Keratinocyte (primary cell): ENCODE measurements at regions not wholly inside any gene's neighbourhood (a gene's known extent, or its start where the extent isn't known, plus 50 kb on each side); places are given as distances from the start of the nearest gene placed in this dataset.

Experiments
- DNase-seq: peaks from one replicate; pipeline ENCODE4 v3.0.0-alpha.2; 2011; ENCODE audit warnings: low read depth, missing footprints, low spot score
- FAIRE-seq: peaks from 2 replicates; lab custom pipeline; 2011; peaks lifted over from hg19 to GRCh38; lab: Jason Lieb, UNC
- H2AFZ ChIP-seq: 2 replicates; pipeline ENCODE4 v1.6.0; 2012; ENCODE audit warnings: low read length, control low read depth, inconsistent platforms; ENCODE audit not compliant: control insufficient read depth
- H3K27ac ChIP-seq: 2 replicates; pipeline ENCODE4 v1.5.1; 2011; ENCODE audit warnings: low read length; ENCODE audit not compliant: control insufficient read depth, insufficient read depth
- H3K27me3 ChIP-seq: 3 replicates; pipeline ENCODE4 v1.6.0; 2011; ENCODE audit warnings: low read length; ENCODE audit not compliant: control insufficient read depth, insufficient read depth; ENCODE audit errors: extremely low read depth
- H3K36me3 ChIP-seq, 2 experiments: 2 replicates in 1 of 2; 3 replicates in 1 of 2; pipeline ENCODE4 v1.5.1; 2011; ENCODE audit warnings: low read length in 2 of 2, mild to moderate bottlenecking in 1 of 2; ENCODE audit not compliant: control insufficient read depth in 2 of 2, insufficient read depth in 2 of 2; ENCODE audit errors: extremely low read depth in 1 of 2
- H3K4me1 ChIP-seq: 3 replicates; pipeline ENCODE4 v1.5.1; 2011; ENCODE audit warnings: low read length; ENCODE audit not compliant: control insufficient read depth, insufficient read depth; ENCODE audit errors: extremely low read depth
- H3K4me2 ChIP-seq: 3 replicates; pipeline ENCODE4 v1.6.0; 2011; ENCODE audit warnings: low read depth, low read length; ENCODE audit not compliant: control insufficient read depth, insufficient read depth; ENCODE audit errors: extremely low read depth
- H3K4me3 ChIP-seq, 3 experiments: fragments of 200-600 bp in 1 of 3; sonication (generic) in 1 of 3; 2 replicates in 2 of 3; 3 replicates in 1 of 3; pipeline ENCODE4 v1.5.1; 2011 to 2016; ENCODE audit warnings: low read length in 3 of 3, mild to moderate bottlenecking in 3 of 3, control low read depth in 2 of 3, inconsistent platforms in 1 of 3, low read depth in 1 of 3, mixed read lengths in 1 of 3, mixed run types in 1 of 3, moderate library complexity in 1 of 3; ENCODE audit not compliant: control insufficient read depth in 2 of 3, insufficient read depth in 2 of 3; ENCODE audit errors: extremely low read depth in 1 of 3
- H3K79me2 ChIP-seq: 2 replicates; pipeline ENCODE4 v1.6.0; 2012; ENCODE audit warnings: low read length; ENCODE audit not compliant: control insufficient read depth, insufficient read depth
- H3K9ac ChIP-seq: 3 replicates; pipeline ENCODE4 v1.6.0; 2011; ENCODE audit warnings: low read length; ENCODE audit not compliant: control insufficient read depth, insufficient read depth; ENCODE audit errors: extremely low read depth
- H3K9me1 ChIP-seq: 3 replicates; pipeline ENCODE4 v1.6.0; 2011; ENCODE audit warnings: low read length; ENCODE audit not compliant: control insufficient read depth, insufficient read depth; ENCODE audit errors: extremely low read depth
- H3K9me3 ChIP-seq: 2 replicates; pipeline ENCODE4 v1.5.1; 2012; ENCODE audit warnings: low read depth, low read length; ENCODE audit not compliant: control insufficient read depth
- H4K20me1 ChIP-seq: 3 replicates; pipeline ENCODE4 v1.6.0; 2011; ENCODE audit warnings: low read length; ENCODE audit not compliant: control insufficient read depth, insufficient read depth; ENCODE audit errors: extremely low read depth
- CTCF ChIP-seq, 3 experiments: IDR thresholded peaks in 1 of 3; conservative IDR thresholded peaks in 1 of 3; optimal IDR thresholded peaks in 1 of 3; 2 replicates in 2 of 3; 3 replicates in 1 of 3; pipeline versions ENCODE3 to v1.5.1; 2011; ENCODE audit warnings: low read length in 3 of 3, mild to moderate bottlenecking in 3 of 3, moderate library complexity in 2 of 3, control low read depth in 1 of 3, inconsistent platforms in 1 of 3; ENCODE audit not compliant: insufficient read depth in 2 of 3; ENCODE audit errors: extremely low read depth in 1 of 3
- EZH2 ChIP-seq: IDR thresholded peaks from one replicate; pipeline ENCODE4 v1.6.1; 2012; ENCODE audit warnings: inconsistent platforms, mild to moderate bottlenecking, low read length, moderate library complexity
- dilution Hi-C: fragments of 300-500 bp; cut with MboI; formaldehyde crosslinking; loops from one replicate; pipeline ENCODE4 v1.7.0; 2020; ENCODE audit warnings: low sequenced_read_pairs; ENCODE audit not compliant: extremely low pct_ligation_motif_present

GRCh38 chr1:218031901-218032300, 253.2 kb upstream of the RRP15 start:
- DNase-seq (no peak), FAIRE-seq (no peak)
- TF ChIP-seq CTCF (optimal IDR thresholded peaks at IDR 0.05 in 1 of 3, IDR thresholded peaks at IDR 0.05 in 1 of 3, conservative IDR thresholded peaks at IDR 0.05 in 1 of 3; ENCODE audit: extremely low read depth in 1 of 3, insufficient read depth in 2 of 3, low read length in 3 of 3) (no peak), EZH2 (no peak)
- Histone ChIP-seq H3K36me3 (no peaks in the 10 kb centered on the region), H3K9me1 (no peaks in the 10 kb centered on the region), H3K9ac (no peak overlapping the region), H3K4me1 (no peaks in the 10 kb centered on the region), H3K27me3 (peaks cover 3% of the 10 kb centered on the region), H2AFZ (no peak overlapping the region), H3K4me2 (peak overlapping the region; percentile 27), H4K20me1 (no peaks in the 10 kb centered on the region), H3K9me3 (no peaks in the 10 kb centered on the region), H3K27ac (no peak overlapping the region), H3K4me3 (no peak overlapping the region), H3K79me2 (no peaks in the 10 kb centered on the region)
- dilution Hi-C loops = no loop called here

- no peaks in the 10 kb centered on the region for H3K9me1 ChIP-seq
- dilution Hi-C loops = no loop called here
- no peak for FAIRE-seq
Measured at GRCh38 chr1:218034468-218034867, 250.6 kb upstream of the RRP15 start.

More at GRCh38 chr1:218034468-218034867, 250.6 kb upstream of the RRP15 start:
- TF ChIP-seq CTCF (optimal IDR thresholded peaks at IDR 0.05 in 1 of 3, IDR thresholded peaks at IDR 0.05 in 1 of 3, conservative IDR thresholded peaks at IDR 0.05 in 1 of 3; ENCODE audit: extremely low read depth in 1 of 3, insufficient read depth in 2 of 3, low read length in 3 of 3) (no peak), EZH2 (no peak)
- Histone ChIP-seq H3K4me2 (no peak overlapping the region), H3K79me2 (no peaks in the 10 kb centered on the region), H4K20me1 (no peaks in the 10 kb centered on the region), H3K36me3 (no peaks in the 10 kb centered on the region), H3K9me3 (no peaks in the 10 kb centered on the region), H3K4me1 (no peaks in the 10 kb centered on the region), H3K27me3 (peaks cover 3% of the 10 kb centered on the region), H3K9ac (no peak overlapping the region), H3K4me3 (no peak overlapping the region), H3K27ac (no peak overlapping the region), H2AFZ (no peak overlapping the region)
- DNase-seq = no peak
